ENCODE measurements at regions not wholly inside any gene's neighbourhood (a gene's known extent, or its start where the extent isn't known, plus 50 kb on each side); places are given as distances from the start of the nearest gene placed in this dataset.
A peak's percentile ranks its signal among the peaks of the same experiment; 100 is the strongest.
"Not testable (repeated sequence)": the region's sequence is repeated elsewhere in the genome, so short reads cannot be mapped to it uniquely, and the experiment has no call there.

GRCh38 chr6:135129136-135129856 is 51.8 kb upstream of the MYB start:
- intact Hi-C loops (cut with DNase I) = no loop called here
- DNase-seq (no peak), ATAC-seq (no peak)

- DNase-seq (no peak), ATAC-seq (peak in 1 of 2 donors; percentile 68)
- intact Hi-C loops (cut with DNase I) = no loop called here
Measured at GRCh38 chr6:135128268-135128914, 52.7 kb upstream of the MYB start.

- no peak for DNase-seq
- intact Hi-C loops (cut with DNase I) = no loop called here
- ATAC-seq = no peak
Measured at GRCh38 chr6:135126729-135127128, 54.4 kb upstream of the MYB start.

GRCh38 chr6:135126034-135126433 is 55.1 kb upstream of the MYB start:
- intact Hi-C loops (cut with DNase I) = no loop called here
- ATAC-seq (no peak), DNase-seq (no peak)

DNA sequence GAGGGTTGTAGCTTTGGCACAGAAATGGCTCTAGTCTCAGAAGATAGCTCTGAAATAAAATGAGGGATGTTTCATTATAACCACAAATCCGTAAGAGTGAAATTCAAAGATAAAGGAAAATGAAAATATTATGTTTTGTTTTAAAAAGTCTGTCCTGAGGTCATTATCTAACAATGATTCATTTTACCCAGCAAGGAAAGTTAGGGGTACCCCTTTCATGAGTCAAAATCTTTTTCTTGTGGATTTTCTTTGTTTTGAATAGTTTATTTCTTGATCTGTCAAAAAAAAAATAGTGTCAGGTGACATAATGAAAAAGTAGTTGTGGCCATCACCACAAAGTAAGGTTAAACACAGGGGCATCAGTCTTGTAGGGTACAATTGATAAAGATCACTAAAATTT is 59.7 kb upstream of the MYB start:
- DNase-seq (no peak), ATAC-seq (no peak)
- intact Hi-C loops (cut with DNase I) = no loop called here

DNA sequence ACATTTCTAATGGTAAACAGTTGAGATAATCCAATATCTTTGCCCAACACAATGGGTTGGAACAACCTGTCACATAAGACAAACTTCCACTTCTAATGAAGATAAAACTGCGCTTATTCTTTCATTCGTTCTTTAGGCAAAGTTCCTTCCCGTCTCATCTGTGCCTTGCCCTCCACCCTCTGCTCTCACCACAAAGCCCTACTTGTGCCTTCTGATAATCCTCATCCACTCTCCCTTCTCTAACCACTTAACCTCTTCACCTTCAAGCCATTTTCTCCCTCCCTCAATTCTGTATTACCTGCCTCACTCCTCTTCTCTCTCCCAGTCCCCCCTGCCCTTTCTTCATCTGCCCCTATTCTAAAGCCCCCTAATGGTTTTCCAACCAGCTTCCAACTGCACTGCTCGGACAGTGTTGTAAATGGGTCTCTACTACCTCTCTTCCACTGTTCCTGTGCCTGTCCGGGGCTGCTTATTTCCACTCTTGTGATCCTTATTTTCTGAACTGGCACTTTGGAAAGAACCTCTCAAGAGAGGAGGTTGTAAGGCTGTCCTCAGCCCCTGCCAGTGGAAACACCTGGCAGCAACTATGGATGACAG is 62.9 kb upstream of the MYB start:
- no peak for DNase-seq
- no peak for ATAC-seq

GRCh38 chr6:135117413-135117968 is 62.9 kb upstream of the HBS1L start:
- ATAC-seq = no peak
- intact Hi-C loops (cut with DNase I) = no loop called here
- no peak for DNase-seq

More for the DNA sequence above, 62.9 kb upstream of the MYB start:
- intact Hi-C loops (cut with DNase I) = no loop called here

GRCh38 chr6:135116571-135116970 is 61.9 kb upstream of the HBS1L start:
- DNase-seq (no peak), ATAC-seq (no peak)
- intact Hi-C loops (cut with DNase I) = no loop called here

DNA sequence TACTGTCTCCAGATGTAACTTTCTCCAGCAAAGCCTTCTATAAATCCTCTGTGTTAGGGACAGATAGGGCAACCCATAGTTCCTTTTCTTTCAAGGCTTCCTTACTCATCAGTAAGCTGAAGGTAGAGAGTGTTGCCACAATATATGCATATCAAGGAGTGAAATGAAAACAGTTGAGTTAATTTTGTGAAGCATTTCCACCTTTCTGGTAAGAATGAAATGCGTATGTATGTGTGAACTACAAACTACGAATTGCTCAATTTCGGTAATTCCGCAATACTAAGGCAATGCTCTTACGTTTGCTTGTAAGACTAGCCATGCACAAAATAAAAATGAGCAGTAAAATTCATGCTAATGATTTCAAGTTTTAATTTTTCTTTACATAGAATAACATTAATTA is 61.2 kb upstream of the HBS1L start:
- intact Hi-C loops (cut with DNase I) = no loop called here
- DNase-seq (no peak), ATAC-seq (no peak)

DNA sequence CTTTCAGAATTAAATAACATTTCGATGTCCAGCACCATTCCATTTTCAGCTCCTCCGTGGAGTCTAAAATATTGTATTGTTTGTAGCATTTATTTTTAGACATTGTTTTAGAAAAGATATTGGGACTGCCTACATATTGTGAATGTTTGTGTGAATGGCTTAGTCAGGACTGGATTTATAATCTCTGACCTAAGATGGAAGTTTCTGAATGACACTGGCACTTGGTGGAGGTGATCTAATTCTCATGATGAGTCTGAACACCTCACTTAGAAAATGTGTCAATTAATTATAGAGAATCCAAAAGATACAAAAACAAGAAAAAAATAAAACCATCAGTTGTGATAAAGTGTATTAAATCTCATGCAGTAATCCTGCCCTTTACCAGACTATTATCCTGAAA is 60.8 kb upstream of the HBS1L start:
- no peak for DNase-seq
- no peak for ATAC-seq
- intact Hi-C loops (cut with DNase I) = no loop called here

GRCh38 chr6:135114355-135115145 is 59.9 kb upstream of the HBS1L start:
- no peak for DNase-seq
- ATAC-seq = no peak
- intact Hi-C loops (cut with DNase I) = no loop called here

DNA sequence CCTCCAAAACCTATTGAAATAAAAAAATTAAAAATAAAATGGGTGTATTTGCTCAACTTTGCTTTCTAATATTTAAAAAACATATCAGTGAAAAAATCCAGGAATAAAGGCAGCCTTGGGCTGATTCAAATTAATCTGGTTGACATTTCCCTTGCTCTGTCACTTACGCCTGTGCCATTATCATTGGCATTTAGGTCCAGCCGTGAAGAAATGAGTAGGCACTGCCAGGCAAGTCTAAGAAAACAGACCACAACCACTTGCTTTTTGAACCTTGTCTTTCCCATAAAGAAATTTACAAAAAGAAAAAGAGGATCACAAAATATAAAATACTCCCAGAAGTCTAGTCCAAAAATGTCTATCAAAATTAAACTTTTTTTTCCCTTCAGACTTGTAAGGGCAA is 59.2 kb upstream of the HBS1L start:
- DNase-seq = no peak
- intact Hi-C loops (cut with DNase I) = no loop called here
- no peak for ATAC-seq

DNA sequence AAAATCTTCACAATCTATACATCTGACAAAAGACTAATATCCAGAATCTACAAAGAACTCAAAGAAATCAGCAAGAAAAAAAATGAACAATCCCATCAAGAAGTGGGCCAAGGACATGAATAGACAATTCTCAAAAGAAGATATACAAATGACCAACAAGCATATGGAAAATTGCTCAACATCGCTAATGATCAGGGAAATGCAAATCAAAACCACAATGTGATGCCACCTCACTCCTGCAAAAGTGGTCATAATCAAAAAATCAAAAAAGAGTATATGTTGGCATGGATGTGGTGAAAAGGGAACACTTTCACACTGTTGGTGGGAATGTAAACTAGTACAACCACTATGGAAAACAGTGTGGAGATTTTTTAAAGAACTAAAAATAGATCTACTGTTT is 58.3 kb upstream of the HBS1L start:
- not testable (repeated sequence) for ATAC-seq, DNase-seq

GRCh38 chr6:135110261-135110781 is 55.7 kb upstream of the HBS1L start:
- intact Hi-C loops (cut with DNase I); DNase-seq; ATAC-seq: not testable (repeated sequence)

More for the DNA sequence above, 58.3 kb upstream of the HBS1L start:
- intact Hi-C loops (cut with DNase I) = not testable (repeated sequence)

- intact Hi-C loops (cut with DNase I) = no loop called here
- ATAC-seq = no peak
Measured at GRCh38 chr6:135109761-135110160, 55.1 kb upstream of the HBS1L start.

GRCh38 chr6:135108692-135109091 is 54.1 kb upstream of the HBS1L start:
- intact Hi-C loops (cut with DNase I) = no loop called here
- ATAC-seq (no peak), DNase-seq (no peak)

More at GRCh38 chr6:135109761-135110160, 55.1 kb upstream of the HBS1L start:
- no peak for DNase-seq

DNA sequence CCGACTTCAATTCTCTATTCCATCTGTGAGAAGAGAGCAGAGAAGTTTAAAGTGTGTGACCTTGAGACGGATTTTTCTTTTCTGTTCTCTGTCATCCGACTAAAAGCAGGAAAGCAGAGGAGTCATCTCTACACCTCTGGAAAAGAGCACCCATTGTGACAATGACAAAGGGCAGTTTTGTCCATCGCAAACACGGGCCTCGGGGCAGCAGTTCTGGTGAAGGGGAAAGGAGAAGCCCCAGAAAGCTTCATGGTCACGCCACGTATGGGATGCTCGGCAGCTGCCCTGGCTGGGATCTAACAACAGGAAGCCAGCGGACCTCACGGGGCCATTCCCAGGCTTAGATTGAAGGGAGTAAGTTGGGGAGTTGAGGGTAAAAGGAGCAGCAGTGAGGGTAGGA is 52.0 kb upstream of the HBS1L start:
- no peak for DNase-seq
- no peak for ATAC-seq
- intact Hi-C loops (cut with DNase I) = no loop called here

DNA sequence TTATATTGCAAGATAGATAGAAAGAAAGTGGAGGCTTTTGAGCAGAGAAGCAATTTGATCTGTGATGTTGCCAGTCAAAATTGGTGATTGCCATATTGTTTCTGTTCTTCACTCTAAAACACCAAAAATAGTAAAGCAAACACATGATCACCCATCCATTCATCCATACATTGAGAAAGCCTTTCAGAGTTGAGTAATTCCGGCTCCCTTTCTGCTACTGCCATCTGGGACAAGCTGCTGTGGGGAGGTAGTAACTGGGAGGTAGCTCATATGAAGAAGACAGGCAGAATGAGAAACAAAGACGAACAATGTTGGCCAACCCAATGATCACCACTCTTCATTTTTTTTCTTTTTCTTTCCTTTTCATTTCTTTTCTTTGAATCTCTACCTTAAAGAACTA is 51.1 kb upstream of the HBS1L start:
- DNase-seq = no peak
- intact Hi-C loops (cut with DNase I) = no loop called here
- ATAC-seq = no peak

GRCh38 chr6:135105299-135105698 is 50.7 kb upstream of the HBS1L start:
- DNase-seq (no peak), ATAC-seq (no peak)
- intact Hi-C loops (cut with DNase I) = no loop called here

Data from left cardiac atrium (tissue), 4 donors.